C4-2B (cell line): ENCODE measurements at regions not wholly inside any gene's neighbourhood (a gene's known extent, or its start where the extent isn't known, plus 50 kb on each side); places are given as distances from the start of the nearest gene placed in this dataset.

Source experiments
- ZFX ChIP-seq: fragments of 450-650 bp; IDR thresholded peaks from 2 replicates; pipeline ENCODE4 v1.6.1; 2017
- TF ChIP-seq, protein P1 (sequence below): fragments of 450-650 bp; conservative IDR thresholded peaks from 2 replicates; pipeline ENCODE4 v1.5.1; 2017; ENCODE audit warnings: mild to moderate bottlenecking

- TF ChIP-seq, protein P1, sequence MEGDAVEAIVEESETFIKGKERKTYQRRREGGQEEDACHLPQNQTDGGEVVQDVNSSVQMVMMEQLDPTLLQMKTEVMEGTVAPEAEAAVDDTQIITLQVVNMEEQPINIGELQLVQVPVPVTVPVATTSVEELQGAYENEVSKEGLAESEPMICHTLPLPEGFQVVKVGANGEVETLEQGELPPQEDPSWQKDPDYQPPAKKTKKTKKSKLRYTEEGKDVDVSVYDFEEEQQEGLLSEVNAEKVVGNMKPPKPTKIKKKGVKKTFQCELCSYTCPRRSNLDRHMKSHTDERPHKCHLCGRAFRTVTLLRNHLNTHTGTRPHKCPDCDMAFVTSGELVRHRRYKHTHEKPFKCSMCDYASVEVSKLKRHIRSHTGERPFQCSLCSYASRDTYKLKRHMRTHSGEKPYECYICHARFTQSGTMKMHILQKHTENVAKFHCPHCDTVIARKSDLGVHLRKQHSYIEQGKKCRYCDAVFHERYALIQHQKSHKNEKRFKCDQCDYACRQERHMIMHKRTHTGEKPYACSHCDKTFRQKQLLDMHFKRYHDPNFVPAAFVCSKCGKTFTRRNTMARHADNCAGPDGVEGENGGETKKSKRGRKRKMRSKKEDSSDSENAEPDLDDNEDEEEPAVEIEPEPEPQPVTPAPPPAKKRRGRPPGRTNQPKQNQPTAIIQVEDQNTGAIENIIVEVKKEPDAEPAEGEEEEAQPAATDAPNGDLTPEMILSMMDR: no peak
- no peak for TF ChIP-seq ZFX
These were observed 336.6 kb downstream of the TEX29 start for GRCh38 chr13:111657013-111657412.
